ENCODE measurements at regions not wholly inside any gene's neighbourhood (a gene's known extent, or its start where the extent isn't known, plus 50 kb on each side); places are given as distances from the start of the nearest gene placed in this dataset.

- Histone ChIP-seq H3K27me3 (ENCODE audit: control insufficient read depth in 1 of 2, insufficient read depth in 2 of 2, low read length in 2 of 2) (no peaks in the 10 kb centered on the region), H3K27ac (ENCODE audit: low read depth in 2 of 2, low read length in 1 of 2) (no peak overlapping the region), H3K9me3 (ENCODE audit: control insufficient read depth in 2 of 2, insufficient read depth in 1 of 2, low read depth in 1 of 2, low read length in 1 of 2) (peaks cover 0 to 14% of the 10 kb centered on the region in 2 donors), H3K4me1 (ENCODE audit: control insufficient read depth in 2 of 2, insufficient read depth in 2 of 2, low read length in 1 of 2) (peaks cover 0 to 8% of the 10 kb centered on the region in 2 donors), H3K36me3 (ENCODE audit: control insufficient read depth in 2 of 2, insufficient read depth in 2 of 2, low read length in 1 of 2) (no peaks in the 10 kb centered on the region), H3K4me3 (ENCODE audit: low read depth in 1 of 2, low read length in 2 of 2) (peak overlapping the region in 1 of 2 donors; percentile 23)
- 9 to 10% methylated on average over 80 to 82 of the region's 82 CpGs for WGBS, 2 donors
Measured at GRCh38 chr7:153887749-153888569, 164.2 kb upstream of the DPP6 start.

- WGBS, 2 donors = 78 to 85% methylated on average over 6 of the region's 6 CpGs
- no peak overlapping the region for H3K4me3 ChIP-seq (ENCODE audit: low read depth in 1 of 2, low read length in 2 of 2)
- H3K36me3 ChIP-seq (ENCODE audit: control insufficient read depth in 2 of 2, insufficient read depth in 2 of 2, low read length in 1 of 2) = no peaks in the 10 kb centered on the region
- H3K9me3 ChIP-seq (ENCODE audit: control insufficient read depth in 2 of 2, insufficient read depth in 1 of 2, low read depth in 1 of 2, low read length in 1 of 2) = peaks cover 2 to 5% of the 10 kb centered on the region in 2 donors
- H3K4me1 ChIP-seq (ENCODE audit: control insufficient read depth in 2 of 2, insufficient read depth in 2 of 2, low read length in 1 of 2) = peaks cover 0 to 3% of the 10 kb centered on the region in 2 donors
- H3K27ac ChIP-seq (ENCODE audit: low read depth in 2 of 2, low read length in 1 of 2) = no peak overlapping the region
- no peaks in the 10 kb centered on the region for H3K27me3 ChIP-seq (ENCODE audit: control insufficient read depth in 1 of 2, insufficient read depth in 2 of 2, low read length in 2 of 2)
Measured at GRCh38 chr7:153891990-153892389, 160.2 kb upstream of the DPP6 start.

- Histone ChIP-seq H3K27me3 (ENCODE audit: control insufficient read depth in 1 of 2, insufficient read depth in 2 of 2, low read length in 2 of 2) (no peaks in the 10 kb centered on the region), H3K4me3 (ENCODE audit: low read depth in 1 of 2, low read length in 2 of 2) (no peak overlapping the region), H3K36me3 (ENCODE audit: control insufficient read depth in 2 of 2, insufficient read depth in 2 of 2, low read length in 1 of 2) (no peaks in the 10 kb centered on the region), H3K4me1 (ENCODE audit: control insufficient read depth in 2 of 2, insufficient read depth in 2 of 2, low read length in 1 of 2) (no peaks in the 10 kb centered on the region), H3K27ac (ENCODE audit: low read depth in 2 of 2, low read length in 1 of 2) (no peak overlapping the region), H3K9me3 (ENCODE audit: control insufficient read depth in 2 of 2, insufficient read depth in 1 of 2, low read depth in 1 of 2, low read length in 1 of 2) (no peaks in the 10 kb centered on the region)
- 59 to 72% methylated on average over 3 of the region's 3 CpGs for WGBS, 2 donors
Measured at GRCh38 chr7:153902862-153903261, 149.3 kb upstream of the DPP6 start.

- H3K27me3 ChIP-seq (ENCODE audit: control insufficient read depth in 1 of 2, insufficient read depth in 2 of 2, low read length in 2 of 2) = no peaks in the 10 kb centered on the region
- no peak overlapping the region for H3K4me3 ChIP-seq (ENCODE audit: low read depth in 1 of 2, low read length in 2 of 2)
- H3K36me3 ChIP-seq (ENCODE audit: control insufficient read depth in 2 of 2, insufficient read depth in 2 of 2, low read length in 1 of 2) = no peaks in the 10 kb centered on the region
- no peaks in the 10 kb centered on the region for H3K4me1 ChIP-seq (ENCODE audit: control insufficient read depth in 2 of 2, insufficient read depth in 2 of 2, low read length in 1 of 2)
- H3K27ac ChIP-seq (ENCODE audit: low read depth in 2 of 2, low read length in 1 of 2) = no peak overlapping the region
- no peaks in the 10 kb centered on the region for H3K9me3 ChIP-seq (ENCODE audit: control insufficient read depth in 2 of 2, insufficient read depth in 1 of 2, low read depth in 1 of 2, low read length in 1 of 2)
- 53 to 60% methylated on average over 4 of the region's 4 CpGs for WGBS, 2 donors
Measured at GRCh38 chr7:153912211-153912610, 140.0 kb upstream of the DPP6 start.

- no peak overlapping the region for H3K27ac ChIP-seq (ENCODE audit: low read depth in 2 of 2, low read length in 1 of 2)
- H3K36me3 ChIP-seq (ENCODE audit: control insufficient read depth in 2 of 2, insufficient read depth in 2 of 2, low read length in 1 of 2) = no peaks in the 10 kb centered on the region
- no peaks in the 10 kb centered on the region for H3K27me3 ChIP-seq (ENCODE audit: control insufficient read depth in 1 of 2, insufficient read depth in 2 of 2, low read length in 2 of 2)
- peaks cover 0 to 8% of the 10 kb centered on the region in 2 donors for H3K9me3 ChIP-seq (ENCODE audit: control insufficient read depth in 2 of 2, insufficient read depth in 1 of 2, low read depth in 1 of 2, low read length in 1 of 2)
- WGBS, 2 donors = 64 to 76% methylated on average over 5 of the region's 5 CpGs
- H3K4me1 ChIP-seq (ENCODE audit: control insufficient read depth in 2 of 2, insufficient read depth in 2 of 2, low read length in 1 of 2) = no peaks in the 10 kb centered on the region
- no peak overlapping the region for H3K4me3 ChIP-seq (ENCODE audit: low read depth in 1 of 2, low read length in 2 of 2)
Measured at GRCh38 chr7:153920126-153920525, 132.1 kb upstream of the DPP6 start.

- no peak overlapping the region for H3K27ac ChIP-seq (ENCODE audit: low read depth in 2 of 2, low read length in 1 of 2)
- H3K4me3 ChIP-seq (ENCODE audit: low read depth in 1 of 2, low read length in 2 of 2) = no peak overlapping the region
- no peaks in the 10 kb centered on the region for H3K4me1 ChIP-seq (ENCODE audit: control insufficient read depth in 2 of 2, insufficient read depth in 2 of 2, low read length in 1 of 2)
- no peaks in the 10 kb centered on the region for H3K27me3 ChIP-seq (ENCODE audit: control insufficient read depth in 1 of 2, insufficient read depth in 2 of 2, low read length in 2 of 2)
- no peaks in the 10 kb centered on the region for H3K36me3 ChIP-seq (ENCODE audit: control insufficient read depth in 2 of 2, insufficient read depth in 2 of 2, low read length in 1 of 2)
- peaks cover 0 to 13% of the 10 kb centered on the region in 2 donors for H3K9me3 ChIP-seq (ENCODE audit: control insufficient read depth in 2 of 2, insufficient read depth in 1 of 2, low read depth in 1 of 2, low read length in 1 of 2)
- 77 to 81% methylated on average over 5 of the region's 5 CpGs for WGBS, 2 donors
Measured at GRCh38 chr7:153920897-153921296, 131.3 kb upstream of the DPP6 start.

- no peaks in the 10 kb centered on the region for H3K36me3 ChIP-seq (ENCODE audit: control insufficient read depth in 2 of 2, insufficient read depth in 2 of 2, low read length in 1 of 2)
- WGBS, 2 donors = 67 to 70% methylated on average over 3 of the region's 3 CpGs
- H3K4me1 ChIP-seq (ENCODE audit: control insufficient read depth in 2 of 2, insufficient read depth in 2 of 2, low read length in 1 of 2) = no peaks in the 10 kb centered on the region
- H3K9me3 ChIP-seq (ENCODE audit: control insufficient read depth in 2 of 2, insufficient read depth in 1 of 2, low read depth in 1 of 2, low read length in 1 of 2) = peaks cover 0 to 13% of the 10 kb centered on the region in 2 donors
- no peak overlapping the region for H3K27ac ChIP-seq (ENCODE audit: low read depth in 2 of 2, low read length in 1 of 2)
- H3K4me3 ChIP-seq (ENCODE audit: low read depth in 1 of 2, low read length in 2 of 2) = no peak overlapping the region
- H3K27me3 ChIP-seq (ENCODE audit: control insufficient read depth in 1 of 2, insufficient read depth in 2 of 2, low read length in 2 of 2) = no peaks in the 10 kb centered on the region
Measured at GRCh38 chr7:153921408-153921807, 130.8 kb upstream of the DPP6 start.

GRCh38 chr7:153930696-153931095 is 121.5 kb upstream of the DPP6 start:
- no peaks in the 10 kb centered on the region for H3K27me3 ChIP-seq (ENCODE audit: control insufficient read depth in 1 of 2, insufficient read depth in 2 of 2, low read length in 2 of 2)
- no peak overlapping the region for H3K27ac ChIP-seq (ENCODE audit: low read depth in 2 of 2, low read length in 1 of 2)
- WGBS, 2 donors = 64 to 77% methylated on average over 2 of the region's 2 CpGs
- no peaks in the 10 kb centered on the region for H3K4me1 ChIP-seq (ENCODE audit: control insufficient read depth in 2 of 2, insufficient read depth in 2 of 2, low read length in 1 of 2)
- H3K4me3 ChIP-seq (ENCODE audit: low read depth in 1 of 2, low read length in 2 of 2) = no peak overlapping the region
- no peaks in the 10 kb centered on the region for H3K36me3 ChIP-seq (ENCODE audit: control insufficient read depth in 2 of 2, insufficient read depth in 2 of 2, low read length in 1 of 2)
- H3K9me3 ChIP-seq (ENCODE audit: control insufficient read depth in 2 of 2, insufficient read depth in 1 of 2, low read depth in 1 of 2, low read length in 1 of 2) = peaks cover 0 to 11% of the 10 kb centered on the region in 2 donors

- no peak overlapping the region for H3K27ac ChIP-seq (ENCODE audit: low read depth in 2 of 2, low read length in 1 of 2)
- H3K4me3 ChIP-seq (ENCODE audit: low read depth in 1 of 2, low read length in 2 of 2) = no peak overlapping the region
- H3K4me1 ChIP-seq (ENCODE audit: control insufficient read depth in 2 of 2, insufficient read depth in 2 of 2, low read length in 1 of 2) = no peaks in the 10 kb centered on the region
- no peaks in the 10 kb centered on the region for H3K27me3 ChIP-seq (ENCODE audit: control insufficient read depth in 1 of 2, insufficient read depth in 2 of 2, low read length in 2 of 2)
- peaks cover 3 to 8% of the 10 kb centered on the region in 2 donors for H3K9me3 ChIP-seq (ENCODE audit: control insufficient read depth in 2 of 2, insufficient read depth in 1 of 2, low read depth in 1 of 2, low read length in 1 of 2)
- no peaks in the 10 kb centered on the region for H3K36me3 ChIP-seq (ENCODE audit: control insufficient read depth in 2 of 2, insufficient read depth in 2 of 2, low read length in 1 of 2)
- WGBS, 2 donors = 79 to 86% methylated on average over 5 of the region's 5 CpGs
Measured at GRCh38 chr7:153934048-153934447, 118.2 kb upstream of the DPP6 start.

GRCh38 chr7:153934629-153935028 is 117.6 kb upstream of the DPP6 start:
- Histone ChIP-seq H3K27ac (ENCODE audit: low read depth in 2 of 2, low read length in 1 of 2) (no peak overlapping the region), H3K4me3 (ENCODE audit: low read depth in 1 of 2, low read length in 2 of 2) (no peak overlapping the region), H3K4me1 (ENCODE audit: control insufficient read depth in 2 of 2, insufficient read depth in 2 of 2, low read length in 1 of 2) (no peaks in the 10 kb centered on the region), H3K9me3 (ENCODE audit: control insufficient read depth in 2 of 2, insufficient read depth in 1 of 2, low read depth in 1 of 2, low read length in 1 of 2) (peaks cover 3 to 8% of the 10 kb centered on the region in 2 donors), H3K27me3 (ENCODE audit: control insufficient read depth in 1 of 2, insufficient read depth in 2 of 2, low read length in 2 of 2) (no peaks in the 10 kb centered on the region), H3K36me3 (ENCODE audit: control insufficient read depth in 2 of 2, insufficient read depth in 2 of 2, low read length in 1 of 2) (no peaks in the 10 kb centered on the region)
- 63 to 69% methylated on average over 10 of the region's 10 CpGs for WGBS, 2 donors
